Kidney tubule cell (primary cell): ENCODE measurements at regions not wholly inside any gene's neighbourhood (a gene's known extent, or its start where the extent isn't known, plus 50 kb on each side); places are given as distances from the start of the nearest gene placed in this dataset.
"Not testable (repeated sequence)": the region's sequence is repeated elsewhere in the genome, so short reads cannot be mapped to it uniquely, and the experiment has no call there.

Source experiments
- DNase-seq: peaks from one replicate; pipeline ENCODE4 v3.0.0-alpha.2; 2018; ENCODE audit warnings: low spot score

- DNase-seq = no peak
Observed at GRCh38 chr1:194919146-194919545, 1689.1 kb downstream of the KCNT2 start.

- DNase-seq = no peak
Observed at GRCh38 chr1:194917769-194918168, 1690.5 kb downstream of the KCNT2 start.

GRCh38 chr1:194908643-194909042, 1699.6 kb downstream of the KCNT2 start:
- DNase-seq = no peak

- no peak for DNase-seq
Observed at GRCh38 chr1:194903524-194903923, 1704.7 kb downstream of the KCNT2 start.

GRCh38 chr1:194889310-194889709, 1702.9 kb upstream of the B3GALT2 start:
- no peak for DNase-seq

- no peak for DNase-seq
Observed at GRCh38 chr1:194870860-194871259, 1684.4 kb upstream of the B3GALT2 start.

- no peak for DNase-seq
Observed at GRCh38 chr1:194866153-194866552, 1679.7 kb upstream of the B3GALT2 start.

- no peak for DNase-seq
Observed at GRCh38 chr1:194865383-194865782, 1679.0 kb upstream of the B3GALT2 start.

- no peak for DNase-seq
Observed at GRCh38 chr1:194862129-194862528, 1675.7 kb upstream of the B3GALT2 start.

GRCh38 chr1:194860248-194861201, 1674.1 kb upstream of the B3GALT2 start:
- DNase-seq = no peak

- not testable (repeated sequence) for DNase-seq
Observed at GRCh38 chr1:194859481-194860154, 1673.2 kb upstream of the B3GALT2 start.

GRCh38 chr1:194858811-194859480, 1672.5 kb upstream of the B3GALT2 start:
- not testable (repeated sequence) for DNase-seq

GRCh38 chr1:194857413-194857812, 1671.0 kb upstream of the B3GALT2 start:
- DNase-seq = no peak

GRCh38 chr1:194848846-194849245, 1662.4 kb upstream of the B3GALT2 start:
- DNase-seq = no peak

- DNase-seq = no peak
Observed at GRCh38 chr1:194846488-194846887, 1660.1 kb upstream of the B3GALT2 start.

- no peak for DNase-seq
Observed at GRCh38 chr1:194843077-194843476, 1656.7 kb upstream of the B3GALT2 start.

- DNase-seq = no peak
Observed at GRCh38 chr1:194833111-194833510, 1646.7 kb upstream of the B3GALT2 start.

- DNase-seq = not testable (repeated sequence)
Observed at GRCh38 chr1:194831595-194831994, 1645.2 kb upstream of the B3GALT2 start.

GRCh38 chr1:194830387-194830786, 1644.0 kb upstream of the B3GALT2 start:
- DNase-seq = no peak

- no peak for DNase-seq
Observed at GRCh38 chr1:194829492-194829891, 1643.1 kb upstream of the B3GALT2 start.

- DNase-seq = no peak
Observed at GRCh38 chr1:194825382-194825781, 1639.0 kb upstream of the B3GALT2 start.

GRCh38 chr1:194821091-194821490, 1634.7 kb upstream of the B3GALT2 start:
- DNase-seq = no peak

- DNase-seq = no peak
Observed at GRCh38 chr1:194818674-194819073, 1632.3 kb upstream of the B3GALT2 start.
